ENCODE measurements at regions not wholly inside any gene's neighbourhood (a gene's known extent, or its start where the extent isn't known, plus 50 kb on each side); places are given as distances from the start of the nearest gene placed in this dataset.
"Not testable (repeated sequence)": the region's sequence is repeated elsewhere in the genome, so short reads cannot be mapped to it uniquely, and the experiment has no call there.

DNA sequence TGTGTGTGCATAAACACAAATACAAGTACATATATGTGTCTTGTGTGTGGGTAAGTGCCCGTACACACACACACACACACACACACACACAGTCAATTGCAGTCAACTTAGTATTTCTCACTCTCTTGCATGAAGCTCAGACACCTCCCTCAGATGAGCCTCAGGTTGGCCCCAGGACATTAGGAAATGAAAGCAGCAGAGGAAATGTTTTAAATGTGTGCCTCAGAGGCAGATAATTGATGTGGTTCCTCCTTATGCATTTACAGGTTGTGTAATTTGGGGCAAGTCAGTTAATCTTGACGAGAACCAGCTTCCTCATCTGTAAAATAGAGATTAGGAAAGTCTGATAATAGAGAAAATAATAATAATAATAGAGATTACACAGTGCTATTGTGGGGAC lies 814.0 kb upstream of the ID2 start:
- TF ChIP-seq, protein P1, sequence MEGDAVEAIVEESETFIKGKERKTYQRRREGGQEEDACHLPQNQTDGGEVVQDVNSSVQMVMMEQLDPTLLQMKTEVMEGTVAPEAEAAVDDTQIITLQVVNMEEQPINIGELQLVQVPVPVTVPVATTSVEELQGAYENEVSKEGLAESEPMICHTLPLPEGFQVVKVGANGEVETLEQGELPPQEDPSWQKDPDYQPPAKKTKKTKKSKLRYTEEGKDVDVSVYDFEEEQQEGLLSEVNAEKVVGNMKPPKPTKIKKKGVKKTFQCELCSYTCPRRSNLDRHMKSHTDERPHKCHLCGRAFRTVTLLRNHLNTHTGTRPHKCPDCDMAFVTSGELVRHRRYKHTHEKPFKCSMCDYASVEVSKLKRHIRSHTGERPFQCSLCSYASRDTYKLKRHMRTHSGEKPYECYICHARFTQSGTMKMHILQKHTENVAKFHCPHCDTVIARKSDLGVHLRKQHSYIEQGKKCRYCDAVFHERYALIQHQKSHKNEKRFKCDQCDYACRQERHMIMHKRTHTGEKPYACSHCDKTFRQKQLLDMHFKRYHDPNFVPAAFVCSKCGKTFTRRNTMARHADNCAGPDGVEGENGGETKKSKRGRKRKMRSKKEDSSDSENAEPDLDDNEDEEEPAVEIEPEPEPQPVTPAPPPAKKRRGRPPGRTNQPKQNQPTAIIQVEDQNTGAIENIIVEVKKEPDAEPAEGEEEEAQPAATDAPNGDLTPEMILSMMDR (conservative IDR thresholded peaks at IDR 0.05; ENCODE audit: control insufficient read depth, insufficient read depth, low read depth, low read length) = no peak
- DNase-seq (ENCODE audit: low read depth) = no peak
- H3K4me3 ChIP-seq (ENCODE audit: control insufficient read depth, low read depth, low read length) = no peak overlapping the region

DNA sequence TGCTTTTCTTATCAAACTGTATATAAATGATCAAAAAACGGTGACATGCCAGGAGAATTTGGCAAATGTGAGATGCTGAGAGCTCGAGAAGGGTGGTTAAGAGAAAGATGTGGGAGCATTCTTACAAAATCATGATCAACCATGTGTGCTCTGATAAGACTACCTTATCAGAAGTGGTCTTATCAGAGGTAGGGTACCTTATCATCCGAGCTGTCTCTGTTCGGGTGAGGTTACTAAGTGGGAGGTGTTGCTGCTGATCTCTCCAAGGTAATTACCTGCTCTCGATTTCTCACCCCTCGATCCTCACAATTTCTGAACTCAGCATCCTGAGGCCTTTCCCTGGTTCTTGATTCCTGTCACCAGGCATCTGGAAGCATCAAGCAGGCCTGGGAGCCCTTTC lies 813.0 kb upstream of the ID2 start:
- H3K4me3 ChIP-seq (ENCODE audit: control insufficient read depth, low read depth, low read length) = no peak overlapping the region
- TF ChIP-seq, protein P1 (conservative IDR thresholded peaks at IDR 0.05; ENCODE audit: control insufficient read depth, insufficient read depth, low read depth, low read length) = no peak
- no peak for DNase-seq (ENCODE audit: low read depth)

DNA sequence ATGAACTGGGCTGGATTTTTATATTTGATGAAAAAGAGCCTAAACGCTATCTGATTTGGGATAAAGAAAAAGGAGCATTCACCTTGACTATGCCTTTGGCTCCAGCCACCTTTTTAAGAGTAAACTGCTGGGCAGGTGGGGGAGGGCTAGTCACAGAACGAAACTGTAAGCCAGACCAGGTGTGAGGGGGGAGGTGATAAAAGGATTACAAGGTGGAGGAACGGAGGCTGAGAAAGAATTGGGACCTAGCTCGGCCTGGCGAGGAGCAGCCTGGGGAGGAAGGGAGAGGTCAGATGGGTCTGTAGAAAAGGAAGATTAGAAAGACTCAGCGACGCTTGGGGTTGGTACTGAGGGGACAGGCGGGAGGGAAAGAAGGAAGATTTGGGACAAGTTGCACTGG lies 805.4 kb upstream of the ID2 start:
- H3K4me3 ChIP-seq (ENCODE audit: control insufficient read depth, low read depth, low read length); DNase-seq (ENCODE audit: low read depth): not testable (repeated sequence)

DNA sequence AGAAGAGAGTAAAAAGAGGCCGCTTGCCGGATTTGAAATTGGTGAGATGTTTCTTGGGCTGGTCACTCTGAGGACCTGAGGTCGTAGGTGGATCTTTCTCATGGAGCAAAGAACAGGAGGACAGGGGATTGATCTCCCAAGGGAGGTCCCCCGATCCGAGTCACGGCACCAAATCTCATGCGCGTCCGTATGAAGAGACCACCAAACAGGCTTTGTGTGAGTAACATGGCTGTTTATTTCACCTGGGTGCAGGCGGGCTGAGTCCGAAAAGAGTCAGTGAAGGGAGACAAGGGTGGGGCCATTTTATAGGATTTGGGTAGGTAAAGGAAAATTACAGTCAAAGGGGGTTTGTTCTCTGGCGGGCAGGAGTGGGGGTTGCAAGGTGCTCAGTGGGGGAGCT lies 803.6 kb upstream of the ID2 start:
- H3K4me3 ChIP-seq (ENCODE audit: control insufficient read depth, low read depth, low read length); DNase-seq (ENCODE audit: low read depth): not testable (repeated sequence)

DNA sequence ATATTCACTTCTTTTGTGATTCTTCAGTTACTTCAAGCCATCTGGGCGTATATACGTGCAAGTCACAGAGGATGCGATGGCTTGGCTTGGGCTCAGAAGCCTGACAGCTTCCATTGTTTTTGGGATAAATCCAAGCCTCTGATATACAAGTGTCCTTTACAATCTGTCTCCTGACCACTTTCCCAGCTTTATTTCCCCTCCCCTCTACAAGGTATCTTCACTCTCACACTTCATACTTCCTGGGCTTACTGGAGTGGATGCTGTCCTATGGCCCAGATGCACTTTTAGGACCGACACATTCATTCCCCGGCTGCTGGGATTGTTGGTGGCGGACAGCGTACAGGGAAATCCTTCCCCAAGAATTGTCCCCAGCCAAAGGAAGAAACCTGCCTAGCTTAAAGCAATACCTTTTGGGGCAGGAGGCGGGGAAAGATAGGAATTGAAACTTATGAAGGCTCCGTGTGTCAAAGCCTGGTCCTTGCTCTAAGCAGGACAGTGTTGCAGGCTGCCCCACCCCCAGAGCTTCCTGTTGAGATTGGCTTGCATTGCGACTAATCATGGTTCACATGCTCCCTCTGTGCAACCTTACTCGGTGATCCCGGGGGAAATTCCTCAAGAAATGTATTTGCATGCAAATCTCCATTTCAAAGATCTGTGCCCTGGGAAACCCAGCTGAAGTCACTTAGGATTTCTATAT lies 802.9 kb upstream of the ID2 start:
- peak; percentile 18 for DNase-seq (ENCODE audit: low read depth)
- TF ChIP-seq, protein P1 (conservative IDR thresholded peaks at IDR 0.05; ENCODE audit: control insufficient read depth, insufficient read depth, low read depth, low read length) = no peak
- H3K4me3 ChIP-seq (ENCODE audit: control insufficient read depth, low read depth, low read length) = no peak overlapping the region

DNA sequence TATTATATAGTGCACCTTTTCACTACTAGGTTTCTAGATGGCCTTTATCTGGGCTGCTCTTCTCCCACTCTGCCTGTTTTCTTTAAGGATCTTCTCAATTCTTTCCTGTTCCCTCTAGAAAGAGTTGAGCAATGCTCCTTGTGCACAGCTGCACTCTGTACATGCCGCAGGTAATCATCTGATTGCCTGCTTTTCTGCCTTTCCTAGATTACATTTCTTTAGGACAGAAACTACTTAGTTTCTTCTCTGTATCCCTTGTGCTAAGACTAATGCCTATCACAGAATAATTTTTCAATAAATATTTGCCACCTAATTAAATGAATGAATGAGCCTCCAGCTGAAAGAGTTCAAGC lies 802.4 kb upstream of the ID2 start:
- no peak for DNase-seq (ENCODE audit: low read depth)
- no peak overlapping the region for H3K4me3 ChIP-seq (ENCODE audit: control insufficient read depth, low read depth, low read length)
- TF ChIP-seq, protein P1 (conservative IDR thresholded peaks at IDR 0.05; ENCODE audit: control insufficient read depth, insufficient read depth, low read depth, low read length) = no peak

DNA sequence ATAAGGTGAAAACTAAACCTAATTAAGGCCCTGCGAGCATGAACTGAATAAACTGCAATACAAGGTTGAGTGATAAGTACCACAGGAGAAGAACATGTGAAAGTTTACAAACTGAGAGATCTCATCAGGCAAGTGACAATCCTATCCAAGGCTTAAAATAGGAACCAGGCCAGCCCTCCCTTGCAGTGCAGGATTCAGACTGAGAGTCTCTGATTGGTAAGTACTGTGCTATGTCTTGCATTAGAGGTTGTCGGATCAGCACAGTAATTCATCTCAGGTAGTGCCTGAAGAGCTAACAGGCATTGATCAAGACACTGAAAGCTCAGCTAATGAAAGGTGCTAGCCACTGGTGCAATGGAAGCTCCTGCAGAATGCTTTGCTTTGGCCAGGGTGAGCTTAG lies 801.7 kb upstream of the ID2 start:
- DNase-seq (ENCODE audit: low read depth) = no peak
- TF ChIP-seq, protein P1 (conservative IDR thresholded peaks at IDR 0.05; ENCODE audit: control insufficient read depth, insufficient read depth, low read depth, low read length) = no peak
- no peak overlapping the region for H3K4me3 ChIP-seq (ENCODE audit: control insufficient read depth, low read depth, low read length)

DNA sequence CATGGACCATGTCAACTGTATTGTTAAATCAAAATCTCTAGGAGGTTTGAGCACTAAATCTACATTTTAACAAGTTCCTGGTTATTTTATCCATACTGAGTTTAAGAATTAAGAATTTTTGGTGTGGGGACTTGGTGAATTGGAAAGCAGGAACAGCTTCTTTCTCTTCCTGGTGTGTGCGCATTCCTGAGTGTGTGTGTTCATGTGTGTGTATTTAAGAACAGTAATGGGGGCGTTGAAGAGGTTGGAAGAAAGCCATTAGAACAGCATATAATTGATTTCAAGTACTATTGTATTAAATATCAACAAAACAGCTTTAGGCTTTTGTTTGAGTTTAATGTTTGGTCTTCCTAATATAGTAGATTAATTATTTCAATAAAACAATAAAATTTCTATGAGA lies 801.3 kb upstream of the ID2 start:
- no peak overlapping the region for H3K4me3 ChIP-seq (ENCODE audit: control insufficient read depth, low read depth, low read length)
- no peak for DNase-seq (ENCODE audit: low read depth)
- TF ChIP-seq, protein P1 (conservative IDR thresholded peaks at IDR 0.05; ENCODE audit: control insufficient read depth, insufficient read depth, low read depth, low read length) = no peak

All from fibroblast of mammary gland (primary cell).